ENCODE measurements at regions not wholly inside any gene's neighbourhood (a gene's known extent, or its start where the extent isn't known, plus 50 kb on each side); places are given as distances from the start of the nearest gene placed in this dataset.

DNA sequence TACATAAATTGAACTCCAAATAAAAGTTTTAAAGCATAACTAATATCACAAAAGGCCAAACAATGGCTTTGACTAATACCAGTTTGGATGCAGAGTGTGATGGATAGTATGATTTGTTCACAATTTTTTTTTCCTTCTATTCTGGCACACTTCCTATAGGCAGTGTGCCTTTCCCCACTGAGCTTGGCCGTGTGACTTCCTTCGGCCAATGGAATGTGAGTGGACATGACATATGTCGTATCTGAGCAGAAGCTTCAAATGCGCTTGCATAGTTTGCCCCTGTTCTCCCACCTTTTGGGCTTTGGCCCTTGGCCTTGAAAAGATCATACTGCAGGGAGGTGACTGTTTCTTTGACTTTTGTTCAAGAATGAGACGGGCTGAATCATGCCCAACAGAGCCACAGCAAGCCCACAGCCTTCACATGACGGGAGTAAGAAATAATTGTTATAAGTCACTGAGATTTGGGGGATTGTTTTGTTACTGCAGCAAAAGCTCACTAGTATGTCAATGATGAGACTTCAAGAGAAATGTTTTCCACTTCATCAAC is 279.9 kb upstream of the NEBL start:
- no peak for DNase-seq (ENCODE audit: low read depth in 4 of 4, low spot score in 3 of 4)

DNA sequence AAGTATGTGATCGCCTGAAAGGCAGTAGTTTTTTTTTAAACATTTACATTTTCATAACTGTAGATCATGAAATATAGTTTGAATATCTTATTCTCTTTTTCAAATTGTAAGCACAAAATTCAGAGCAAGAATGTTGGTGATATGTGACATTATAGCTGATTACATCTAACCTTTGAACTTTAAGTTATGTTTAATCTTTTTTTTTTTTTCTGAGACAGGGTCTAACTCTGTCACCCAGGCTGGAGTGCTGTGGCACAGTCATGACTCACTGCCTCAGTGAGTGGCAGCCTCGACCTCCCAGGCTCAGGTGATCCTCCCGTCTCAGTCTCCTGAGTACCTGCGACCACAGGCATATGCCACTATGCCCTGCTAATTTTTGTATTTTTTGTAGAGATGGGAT is 278.7 kb upstream of the NEBL start:
- no peak for DNase-seq (ENCODE audit: low read depth in 4 of 4, low spot score in 3 of 4)

DNA sequence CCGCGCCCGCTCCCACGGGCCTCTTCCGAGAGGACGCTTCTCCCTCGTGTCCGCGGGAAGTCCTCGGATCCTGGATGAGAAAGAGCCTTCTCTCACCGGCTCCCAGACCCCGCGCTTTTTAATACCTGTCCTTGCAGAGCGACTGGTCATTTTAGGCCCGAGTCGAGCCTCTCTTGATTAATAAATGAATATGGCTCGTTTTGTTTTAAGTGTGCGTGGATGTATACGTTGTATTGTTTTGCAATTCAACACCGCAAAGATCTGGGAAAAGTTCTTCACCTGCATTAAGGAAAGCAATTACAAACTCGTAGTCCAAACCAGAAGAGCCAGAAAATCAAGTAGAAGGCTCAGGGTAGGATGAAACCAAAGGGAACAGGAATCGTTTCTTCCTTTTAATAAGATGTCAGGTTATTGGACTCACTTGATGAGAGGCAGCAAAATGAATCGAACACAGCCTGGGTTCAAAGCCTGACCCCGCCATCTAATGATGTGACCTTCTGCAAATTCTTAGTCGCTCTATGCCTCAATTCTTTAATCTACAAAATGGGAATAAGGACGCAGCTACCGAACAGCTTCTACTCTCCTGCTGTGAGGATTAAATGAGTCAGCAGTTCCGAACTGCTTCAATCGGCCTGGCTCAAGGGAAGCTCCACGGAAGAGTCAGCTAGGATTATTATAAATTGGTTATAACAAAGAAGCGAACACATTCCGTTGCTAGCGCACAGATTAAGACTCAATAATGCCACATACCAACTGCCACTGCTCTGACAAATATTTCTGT is 277.8 kb upstream of the NEBL start:
- no peak for DNase-seq (ENCODE audit: low read depth in 4 of 4, low spot score in 3 of 4)

DNA sequence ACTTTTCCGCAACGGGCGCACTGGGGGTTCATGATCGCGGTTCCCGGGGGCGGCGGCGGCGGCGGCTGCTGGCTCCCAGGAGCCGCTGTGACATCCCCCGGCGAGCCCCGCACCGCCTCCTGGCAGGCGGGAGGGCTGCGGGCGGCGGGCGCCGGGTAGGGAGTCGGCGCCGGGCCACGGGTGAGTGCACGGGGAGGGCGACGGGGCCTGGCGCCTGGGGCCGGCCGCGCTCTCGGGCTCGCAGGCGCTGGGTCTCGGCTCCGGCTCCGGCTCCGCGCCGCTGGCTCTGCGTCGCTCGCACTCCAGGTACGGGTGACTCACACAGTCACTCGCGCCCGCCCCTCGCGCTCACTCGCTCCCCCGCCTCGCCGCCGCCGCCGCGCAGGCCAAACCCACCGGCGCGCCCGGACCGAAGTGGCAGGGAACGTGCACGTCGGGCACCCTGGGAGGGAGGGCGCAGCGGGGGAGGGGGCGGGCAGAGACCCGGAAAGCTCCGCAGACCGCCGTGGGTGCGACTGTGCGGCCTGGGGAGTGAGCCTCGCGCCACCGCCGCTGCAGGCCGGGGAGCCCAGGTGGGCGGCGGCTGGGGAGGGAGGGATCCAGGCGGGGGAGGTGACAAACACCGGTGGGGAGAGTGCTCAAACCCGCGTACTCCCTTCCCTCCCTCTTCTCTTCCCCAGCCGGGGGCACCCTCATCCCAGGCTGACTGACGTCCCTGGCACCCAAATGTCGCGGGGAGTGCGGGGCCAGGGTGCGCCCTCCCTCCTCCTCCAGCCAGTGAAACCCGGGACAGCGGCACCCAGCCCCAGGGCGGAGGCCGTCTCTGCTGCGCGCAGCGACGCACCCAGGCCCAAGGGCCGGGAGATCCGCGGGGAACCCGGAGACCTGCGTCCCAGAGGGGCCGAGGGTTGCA is 276.9 kb upstream of the NEBL start:
- DNase-seq (ENCODE audit: low read depth in 4 of 4, low spot score in 3 of 4): no peak

DNA sequence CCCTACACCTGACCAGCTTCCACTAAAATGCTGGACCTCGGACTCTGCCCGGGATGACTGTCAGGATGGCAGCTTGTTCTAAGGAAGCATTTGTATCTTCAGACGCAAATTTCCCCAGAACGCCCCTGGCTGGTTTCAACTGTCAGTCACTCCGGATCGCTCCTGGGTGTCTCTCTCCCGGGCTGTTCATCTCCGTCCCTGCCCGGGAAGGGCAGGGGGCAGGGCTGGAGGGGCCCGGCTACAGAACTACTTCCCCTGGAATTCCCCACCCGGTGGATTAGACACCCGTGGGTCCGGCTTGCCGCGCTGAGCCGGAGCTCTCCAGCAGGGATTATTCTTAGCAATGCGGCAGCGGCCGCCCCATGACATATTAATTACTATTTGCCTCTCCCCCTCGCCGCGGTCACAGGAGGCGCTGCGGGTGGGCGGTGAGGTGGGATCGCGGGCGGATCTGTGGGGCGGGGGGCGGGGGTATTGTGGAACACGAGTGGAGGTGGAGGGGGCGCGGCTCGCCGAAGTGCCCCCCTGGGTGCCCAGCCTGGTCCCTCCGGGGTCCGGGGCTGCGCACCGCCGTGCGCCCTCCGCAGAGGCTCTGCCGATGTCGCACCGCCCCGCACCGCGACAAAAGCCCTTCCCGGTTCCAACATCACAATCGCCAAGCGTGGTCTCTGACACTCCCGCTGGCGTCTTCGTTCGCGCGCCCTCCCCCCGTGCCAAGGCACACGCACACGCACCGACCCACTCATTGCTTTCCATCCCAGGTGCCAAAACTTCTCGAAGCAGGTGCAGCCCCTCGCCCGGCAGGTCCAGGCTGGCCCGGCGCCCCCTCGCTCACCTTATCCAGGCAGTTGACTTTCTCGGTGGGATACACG is 276.1 kb upstream of the NEBL start:
- no peak for DNase-seq (ENCODE audit: low read depth in 4 of 4, low spot score in 3 of 4)

DNA sequence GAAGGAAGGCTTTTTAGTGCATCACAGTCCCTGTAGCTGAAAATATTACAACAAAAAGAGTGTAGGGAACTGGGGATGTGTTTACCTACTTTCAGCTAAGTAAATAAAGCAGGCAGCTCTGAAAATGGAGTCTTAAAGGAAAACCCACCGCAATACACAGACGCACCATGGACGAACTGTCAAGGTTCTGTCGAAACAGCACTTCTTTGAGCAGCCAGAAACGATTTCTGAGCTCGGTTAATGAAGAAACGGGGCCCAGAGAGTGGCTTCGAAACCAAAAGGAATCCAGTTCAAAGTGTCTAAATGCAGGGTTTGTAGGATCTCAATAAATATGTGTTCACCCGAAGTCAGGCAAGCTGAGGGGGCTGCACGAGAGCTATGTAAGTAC is 275.4 kb upstream of the NEBL start:
- no peak for DNase-seq (ENCODE audit: low read depth in 4 of 4, low spot score in 3 of 4)

DNA sequence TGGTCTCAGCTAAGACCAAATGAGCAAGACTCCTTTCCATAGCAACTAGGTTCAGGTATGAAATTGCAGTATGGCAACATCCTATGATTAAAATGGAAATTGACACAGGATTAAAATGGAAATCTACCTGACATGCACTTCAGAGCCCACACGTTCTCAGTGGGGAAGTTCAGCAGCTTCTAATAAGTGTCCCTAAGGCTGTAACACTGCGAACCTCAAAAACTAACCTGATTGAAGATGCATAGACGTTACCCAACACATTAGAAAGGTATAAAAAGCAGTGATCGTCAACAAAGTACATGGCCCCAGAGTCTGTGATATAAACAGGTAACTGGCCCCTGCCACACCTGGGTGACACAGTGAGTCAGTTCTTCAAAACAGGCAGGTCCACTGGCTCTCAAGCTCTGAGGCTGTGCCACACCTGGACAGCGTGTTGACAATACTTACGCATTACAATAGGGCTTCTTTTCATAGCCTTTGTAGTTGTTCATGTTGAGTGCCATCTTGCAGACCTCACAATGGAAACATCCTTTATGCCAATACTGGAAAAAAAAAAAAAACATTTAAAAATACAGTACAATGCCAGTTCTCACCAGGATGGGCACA is 274.9 kb upstream of the NEBL start:
- no peak for DNase-seq (ENCODE audit: low read depth in 4 of 4, low spot score in 3 of 4)

DNA sequence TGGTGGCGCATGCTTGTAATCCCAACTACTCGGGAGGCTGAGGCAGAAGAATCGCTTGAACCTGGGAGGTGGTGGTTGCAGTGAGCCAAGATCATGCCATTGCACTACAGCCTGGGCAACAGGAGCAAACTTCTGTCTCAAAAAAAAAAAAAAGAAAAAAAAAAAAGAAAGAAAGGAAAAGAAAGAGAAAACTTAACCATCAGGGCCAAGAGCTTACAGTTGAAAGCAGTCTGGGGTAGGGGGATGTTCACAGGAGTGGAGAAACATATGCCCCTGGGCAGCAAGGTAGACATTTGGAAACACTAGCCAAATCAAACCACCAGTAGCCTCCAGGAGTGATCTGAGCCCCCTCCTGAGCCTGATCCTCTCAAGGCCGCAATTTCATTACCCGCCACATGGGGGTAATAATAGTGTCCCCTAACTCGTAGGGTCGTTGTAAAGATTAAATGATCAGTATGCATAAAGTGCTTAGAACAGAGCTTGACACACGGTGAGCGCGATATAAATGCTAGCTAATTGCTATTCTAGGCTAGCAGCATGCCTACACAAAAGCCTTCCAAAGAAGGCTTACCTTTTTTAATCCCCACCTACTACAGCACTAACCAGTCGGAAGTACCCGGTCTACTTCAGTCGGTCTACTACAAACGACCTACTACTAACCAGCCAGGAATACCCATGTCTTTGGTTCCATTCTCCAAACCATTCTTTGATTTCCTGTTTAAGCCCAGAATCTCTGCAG is 274.3 kb upstream of the NEBL start:
- no peak for DNase-seq (ENCODE audit: low read depth in 4 of 4, low spot score in 3 of 4)

DNA sequence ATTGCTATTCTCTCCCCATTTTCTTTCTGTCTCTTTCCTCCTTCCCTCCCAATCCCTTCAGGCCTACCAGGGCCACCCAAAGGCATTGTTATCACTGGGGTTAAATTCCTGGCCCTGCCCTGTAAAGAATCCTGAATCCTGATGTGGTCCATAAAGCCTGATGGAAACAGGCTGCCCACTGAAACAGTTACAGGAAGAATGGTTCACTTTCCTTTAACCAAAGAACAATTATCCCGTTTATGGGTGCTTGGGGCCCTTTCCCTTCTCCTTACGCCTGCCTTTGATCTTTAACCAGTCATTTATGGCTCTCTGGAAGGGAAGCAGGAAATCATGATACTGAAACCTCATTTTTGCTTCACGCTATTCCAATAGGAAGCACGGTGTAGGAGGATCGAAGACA is 273.1 kb upstream of the NEBL start:
- DNase-seq (ENCODE audit: low read depth in 4 of 4, low spot score in 3 of 4): no peak

DNA sequence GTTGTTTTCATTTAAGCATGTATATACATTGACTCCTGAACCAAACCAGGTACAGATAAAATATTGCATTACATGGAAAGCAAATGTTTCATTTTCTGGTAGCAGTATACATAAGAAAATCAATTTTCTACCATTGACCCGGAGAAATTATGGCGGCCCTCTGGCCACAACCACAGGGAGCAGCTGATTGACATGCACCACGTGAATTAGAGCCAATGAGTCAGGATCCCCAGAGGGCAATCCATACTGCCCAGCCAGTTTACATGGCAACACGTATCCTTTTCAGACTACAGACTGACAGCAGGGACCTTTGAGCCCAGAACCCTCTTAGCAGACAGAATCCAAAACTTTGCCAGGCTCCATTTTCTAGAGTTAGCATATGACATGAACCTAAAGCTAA is 272.2 kb upstream of the NEBL start:
- DNase-seq (ENCODE audit: low read depth in 4 of 4, low spot score in 3 of 4): no peak

DNA sequence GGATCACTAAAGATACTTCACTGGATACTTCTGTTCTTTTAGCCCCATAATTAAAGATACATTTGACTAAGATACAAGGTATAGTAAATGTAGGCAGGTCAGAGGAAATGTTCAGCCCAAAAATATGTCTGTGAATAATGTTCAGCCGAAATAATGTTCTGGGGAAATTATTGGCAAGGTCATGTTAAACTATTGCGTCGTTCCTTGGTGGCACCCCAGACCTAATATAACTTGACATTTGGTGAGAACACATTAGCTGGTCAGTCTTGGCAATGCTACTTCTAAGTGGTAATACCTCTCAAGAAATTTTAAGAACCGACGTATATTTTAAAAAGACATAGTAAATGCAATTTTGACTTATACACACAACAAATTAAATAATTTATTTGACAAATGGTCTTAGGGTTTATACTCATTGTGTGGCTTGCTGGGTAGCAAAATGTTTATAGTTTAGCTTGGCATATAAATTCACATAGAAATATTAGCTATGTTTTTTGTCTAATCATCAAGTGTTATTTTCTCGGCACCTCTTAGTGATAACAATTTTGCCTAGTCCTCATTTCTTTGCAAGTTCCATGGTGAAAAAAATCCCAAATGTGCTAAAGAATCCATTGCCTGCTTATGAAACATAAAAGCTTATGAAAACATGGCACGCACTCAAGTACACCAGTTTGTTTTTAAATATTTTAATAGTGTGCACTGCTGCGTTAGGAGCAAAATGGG is 270.3 kb upstream of the NEBL start:
- no peak for DNase-seq (ENCODE audit: low read depth in 4 of 4, low spot score in 3 of 4)

DNA sequence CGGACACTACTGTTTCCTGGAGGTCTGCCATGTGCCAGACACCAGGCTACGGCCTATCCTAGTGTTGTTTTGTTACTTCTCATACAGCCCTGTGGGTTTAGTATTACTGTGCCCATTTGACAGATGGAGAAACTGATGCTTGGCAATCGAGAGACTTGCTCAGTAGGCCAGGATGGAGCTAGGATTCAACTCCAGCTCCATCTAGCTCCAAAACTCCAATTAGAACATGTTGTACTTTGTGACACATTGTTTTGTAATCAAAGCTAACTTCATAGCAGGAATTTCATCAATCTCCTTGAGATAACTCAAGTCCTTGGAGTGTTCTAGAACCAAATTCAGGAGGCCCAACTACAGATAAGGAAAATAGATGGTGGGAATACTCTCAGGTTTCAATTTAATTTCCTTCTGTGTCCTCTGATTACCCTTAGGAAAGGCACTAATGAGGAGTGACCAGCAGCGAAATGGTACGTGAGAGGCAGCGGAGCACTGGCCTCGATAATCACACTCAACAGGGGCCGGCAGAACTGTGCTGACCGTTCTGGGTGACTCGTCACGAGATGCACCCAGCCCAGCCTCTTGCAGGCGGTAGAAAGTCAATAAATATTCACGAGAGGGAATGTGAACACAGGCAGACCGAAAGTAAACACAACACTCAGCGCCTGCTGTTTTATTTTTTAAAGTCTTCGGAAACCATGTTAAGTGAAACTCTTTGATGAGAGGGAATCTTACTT is 269.6 kb upstream of the NEBL start:
- no peak for DNase-seq (ENCODE audit: low read depth in 4 of 4, low spot score in 3 of 4)

DNA sequence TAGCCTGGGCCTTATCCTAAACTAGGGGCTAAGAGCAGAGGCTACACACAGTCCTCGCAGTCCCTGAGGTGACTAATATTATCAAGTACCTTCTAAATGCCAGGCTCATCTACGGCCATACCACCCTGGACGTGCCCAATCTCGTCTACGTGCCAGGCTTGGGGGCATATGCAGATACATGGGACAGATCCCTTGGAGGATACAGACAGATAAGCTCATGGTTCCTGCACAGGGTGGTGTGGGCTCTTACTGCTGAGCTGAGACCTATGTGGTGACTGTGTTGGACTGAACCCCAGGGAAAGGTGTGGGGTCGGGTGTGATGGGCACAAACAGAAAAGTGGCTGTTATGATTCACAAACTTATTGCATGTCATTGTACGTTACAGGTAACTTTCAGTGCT is 268.4 kb upstream of the NEBL start:
- DNase-seq (ENCODE audit: low read depth in 4 of 4, low spot score in 3 of 4): no peak

DNA sequence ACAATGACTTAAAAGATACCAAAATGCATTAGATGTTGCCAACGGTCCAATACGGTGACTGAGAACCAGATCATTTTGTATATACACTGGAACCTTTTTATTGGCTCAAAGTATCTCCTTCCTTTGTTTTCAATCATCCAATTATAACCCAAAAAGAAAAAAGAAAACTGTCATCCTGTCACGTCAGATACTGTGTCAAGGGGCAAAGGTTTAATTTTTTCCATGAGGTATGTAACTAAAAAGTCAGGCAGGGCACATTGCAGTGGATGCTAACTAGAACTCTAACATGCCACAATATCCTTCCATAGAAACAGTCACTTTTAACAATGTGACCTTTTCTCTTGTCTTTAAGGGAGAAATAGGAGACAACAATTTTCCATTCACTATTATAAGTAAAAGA is 267.6 kb upstream of the NEBL start:
- no peak for DNase-seq (ENCODE audit: low read depth in 4 of 4, low spot score in 3 of 4)

DNA sequence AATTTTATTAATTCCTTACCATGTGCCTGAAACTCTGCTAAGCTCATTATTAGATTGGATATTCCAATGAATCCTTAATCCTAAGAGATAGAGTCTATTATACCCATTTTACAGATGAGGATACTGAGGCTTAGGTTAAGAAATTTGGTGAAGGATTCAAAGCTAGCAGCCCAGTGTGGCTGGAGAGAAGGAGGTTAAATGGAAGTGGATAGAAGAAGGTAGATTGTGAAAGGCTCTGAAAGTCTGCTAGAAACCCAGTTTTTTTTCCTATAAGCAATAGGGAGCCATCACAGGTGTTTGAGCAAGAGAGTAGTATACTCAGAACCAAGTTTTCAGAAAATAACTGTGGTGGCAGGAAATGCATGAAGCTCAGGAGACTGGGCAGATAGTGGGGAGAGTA is 265.8 kb upstream of the NEBL start:
- no peak for DNase-seq (ENCODE audit: low read depth in 4 of 4, low spot score in 3 of 4)

DNA sequence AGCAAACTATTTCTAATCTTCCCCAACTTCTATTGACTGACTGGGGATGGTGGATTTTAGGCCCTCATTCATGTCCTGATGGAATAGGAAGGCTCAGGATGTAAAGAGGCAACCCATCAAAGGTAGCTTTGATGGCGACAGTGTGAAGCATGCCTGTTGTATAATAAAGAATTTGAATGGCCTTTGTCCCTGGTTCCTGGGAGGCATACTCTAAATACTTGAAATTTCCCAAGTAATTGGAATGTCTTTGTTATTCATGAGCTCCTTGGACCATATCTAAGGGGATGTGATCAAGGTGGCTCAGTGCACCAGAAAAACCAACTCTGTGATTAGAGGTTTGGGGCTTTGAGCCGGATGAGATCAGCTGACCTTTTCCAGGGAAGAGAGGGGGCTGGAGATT is 264.5 kb upstream of the NEBL start:
- no peak for DNase-seq (ENCODE audit: low read depth in 4 of 4, low spot score in 3 of 4)

DNA sequence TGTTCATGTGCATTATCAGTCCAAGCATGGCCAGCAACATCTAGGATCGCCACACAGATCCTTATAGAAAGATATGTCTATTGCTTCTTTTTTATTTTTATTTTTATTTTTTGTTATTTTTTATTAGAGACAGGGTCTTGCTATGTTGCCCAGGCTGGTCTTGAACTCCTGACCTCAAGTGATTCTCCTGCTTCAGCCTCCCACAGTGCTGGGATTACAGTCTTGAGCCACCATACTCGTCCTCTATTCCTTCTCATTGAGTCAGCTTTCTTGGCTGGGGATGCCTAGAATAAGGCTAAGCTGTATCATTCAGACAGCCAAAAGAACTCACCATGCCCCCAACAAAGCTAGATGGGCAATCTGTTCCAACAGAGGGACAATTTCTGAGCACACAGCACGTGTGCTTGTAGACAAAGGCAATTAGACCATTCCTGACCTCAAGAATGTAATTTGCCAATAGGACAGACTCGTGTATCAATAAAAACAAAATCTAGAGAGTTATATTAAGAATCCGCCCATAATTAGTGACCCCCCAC is 264.0 kb upstream of the NEBL start:
- DNase-seq (ENCODE audit: low read depth in 4 of 4, low spot score in 3 of 4): no peak

DNA sequence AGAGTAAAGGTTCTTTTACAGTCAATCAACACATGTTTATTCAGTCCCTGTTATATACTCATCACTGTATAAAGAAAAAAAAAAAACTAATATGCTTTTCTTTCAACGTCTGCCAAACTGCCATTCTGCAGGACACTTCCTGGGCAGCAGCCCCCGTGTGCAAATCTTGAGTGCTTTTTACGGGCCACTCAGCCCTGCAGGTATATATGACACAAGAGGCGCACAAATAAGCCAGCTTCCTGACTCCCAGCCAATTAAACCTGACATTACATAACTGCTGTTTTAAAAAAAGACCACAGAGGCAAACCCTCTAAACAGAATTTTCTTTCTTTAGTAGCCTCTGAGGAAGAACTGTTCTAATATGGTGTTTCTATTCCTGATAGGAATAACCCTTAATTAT is 263.0 kb upstream of the NEBL start:
- DNase-seq (ENCODE audit: low read depth in 4 of 4, low spot score in 3 of 4): no peak

All from left renal pelvis (tissue), 4 donors.